GM12891 (cell line): ENCODE measurements at regions not wholly inside any gene's neighbourhood (a gene's known extent, or its start where the extent isn't known, plus 50 kb on each side); places are given as distances from the start of the nearest gene placed in this dataset.

Source experiments
- DNase-seq: peaks from one replicate; pipeline ENCODE4 v3.0.0; 2011; ENCODE audit warnings: low spot score; ENCODE audit not compliant: insufficient read length
- FAIRE-seq: peaks from 2 replicates; lab custom pipeline; 2011; peaks lifted over from hg19 to GRCh38; lab: Jason Lieb, UNC
- PAX5 ChIP-seq: IDR thresholded peaks from 2 replicates; pipeline ENCODE4 v1.6.1; 2011; ENCODE audit warnings: low read length, moderate library complexity, mild to moderate bottlenecking; ENCODE audit not compliant: insufficient read depth, severe bottlenecking
- POLR2A ChIP-seq: IDR thresholded peaks from 2 replicates; pipeline ENCODE4 v1.6.1; 2011; ENCODE audit warnings: low read depth, low read length, control low read depth
- POLR2AphosphoS5 ChIP-seq: IDR thresholded peaks from 2 replicates; pipeline ENCODE4 v1.6.1; 2011; ENCODE audit warnings: low read depth, low read length, control low read depth
- POU2F2 ChIP-seq: IDR thresholded peaks from 2 replicates; pipeline ENCODE4 v1.6.1; 2011; ENCODE audit warnings: low read depth, mild to moderate bottlenecking, control low read depth, low read length, moderate library complexity
- SPI1 ChIP-seq: IDR thresholded peaks from 2 replicates; pipeline ENCODE4 v1.6.1; 2011; ENCODE audit warnings: low read depth, low read length, control low read depth
- TAF1 ChIP-seq: IDR thresholded peaks from 2 replicates; pipeline ENCODE4 v1.6.1; 2011; ENCODE audit warnings: low read depth, low read length, control low read depth

DNA sequence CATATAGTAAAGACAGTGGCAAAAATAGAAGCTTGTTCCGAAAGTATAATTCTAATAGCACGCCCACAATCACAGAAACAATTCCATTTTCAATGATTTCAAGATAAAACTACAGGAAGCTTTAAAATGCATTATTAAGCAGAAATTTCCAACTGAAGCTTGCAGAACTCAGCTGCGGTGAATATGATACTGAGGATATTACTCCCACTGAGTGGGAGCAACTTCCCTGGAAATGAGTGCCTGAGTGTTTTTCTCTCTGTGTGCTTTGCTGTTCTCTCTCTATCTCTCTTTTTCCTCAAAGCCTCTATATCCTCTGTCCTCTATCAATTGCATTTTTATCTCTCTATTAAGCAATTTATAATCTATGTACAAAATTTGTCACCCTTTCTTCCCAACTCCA is 187.5 kb upstream of the PRDM9 start:
- TF ChIP-seq SPI1: no peak
- no peak for TF ChIP-seq POU2F2
- no peak for TF ChIP-seq PAX5
- DNase-seq (no peak), FAIRE-seq (no peak)

DNA sequence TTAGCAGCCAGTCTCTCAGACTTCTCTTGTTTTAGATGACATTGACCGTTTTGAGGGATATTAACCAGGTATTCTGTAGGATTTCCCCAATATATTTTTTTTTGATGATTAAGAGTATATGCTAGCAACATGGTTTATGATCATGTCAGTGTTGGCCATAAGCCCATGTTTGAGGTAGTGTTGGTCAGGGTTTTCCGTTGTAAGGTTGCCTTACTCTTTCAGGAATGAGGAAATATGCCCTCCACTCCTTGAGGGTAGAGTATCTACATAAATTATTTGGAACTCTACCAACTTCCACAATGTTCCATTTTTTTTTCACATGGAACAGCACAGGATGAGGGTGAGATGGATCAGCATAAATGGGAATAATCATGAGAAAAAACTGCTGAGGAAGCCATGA is 188.4 kb upstream of the PRDM9 start:
- no peak for TF ChIP-seq TAF1
- no peak for TF ChIP-seq PAX5
- no peak for TF ChIP-seq SPI1
- no peak for TF ChIP-seq POLR2AphosphoS5
- TF ChIP-seq POU2F2: no peak
- TF ChIP-seq POLR2A: no peak
- no peak for DNase-seq
- FAIRE-seq: no peak

DNA sequence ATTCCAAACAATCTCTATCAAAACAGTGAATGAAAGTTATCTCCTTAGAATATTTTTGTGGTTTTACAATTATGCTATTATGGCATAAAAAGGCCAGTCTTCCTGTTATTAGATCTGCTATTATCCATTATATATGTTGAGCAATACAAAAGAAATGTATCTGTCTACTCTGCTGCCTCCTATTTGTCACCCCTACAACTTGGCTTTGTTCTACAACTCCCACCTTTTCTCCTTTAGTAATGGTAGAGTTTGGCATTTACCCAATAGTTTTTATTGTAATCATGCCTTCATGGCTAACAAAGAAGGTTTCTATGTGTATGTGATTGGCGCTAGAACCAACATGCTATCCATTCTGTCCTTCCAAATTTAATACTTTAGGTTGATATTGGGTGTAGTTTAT is 189.2 kb upstream of the PRDM9 start:
- FAIRE-seq (no peak), DNase-seq (no peak)
- TF ChIP-seq POU2F2 (no peak), POLR2AphosphoS5 (no peak), TAF1 (no peak), SPI1 (no peak), PAX5 (no peak), POLR2A (no peak)

DNA sequence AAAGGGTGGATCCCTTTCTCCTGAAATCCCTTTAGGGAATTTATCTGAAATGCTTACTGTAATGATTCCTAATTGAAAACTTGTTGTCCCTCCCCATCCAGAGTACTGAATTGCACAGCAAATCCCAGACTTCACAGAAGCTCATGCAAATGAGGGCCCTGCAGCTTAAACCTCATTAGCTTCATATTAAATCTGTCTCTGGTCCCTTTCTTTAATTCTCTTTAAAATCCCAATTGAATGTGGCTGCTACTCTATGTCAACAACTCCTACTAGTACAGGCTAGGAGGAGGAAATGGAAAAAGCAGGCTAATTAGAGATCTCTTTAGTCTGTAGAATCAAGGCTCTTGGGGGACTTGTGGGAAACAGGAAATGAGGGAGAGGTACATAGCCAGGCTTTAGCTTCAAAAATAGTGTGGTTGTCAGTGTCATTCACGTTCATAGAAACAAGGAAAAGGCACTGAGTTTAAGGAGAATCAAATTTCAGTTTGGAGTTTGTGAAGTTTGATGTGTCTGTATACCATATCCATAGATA is 191.3 kb upstream of the PRDM9 start:
- DNase-seq: no peak
- no peak for TF ChIP-seq POU2F2
- TF ChIP-seq SPI1: no peak
- TF ChIP-seq POLR2A: no peak
- no peak for TF ChIP-seq POLR2AphosphoS5
- TF ChIP-seq PAX5: no peak
- TF ChIP-seq TAF1: no peak
- FAIRE-seq: no peak

DNA sequence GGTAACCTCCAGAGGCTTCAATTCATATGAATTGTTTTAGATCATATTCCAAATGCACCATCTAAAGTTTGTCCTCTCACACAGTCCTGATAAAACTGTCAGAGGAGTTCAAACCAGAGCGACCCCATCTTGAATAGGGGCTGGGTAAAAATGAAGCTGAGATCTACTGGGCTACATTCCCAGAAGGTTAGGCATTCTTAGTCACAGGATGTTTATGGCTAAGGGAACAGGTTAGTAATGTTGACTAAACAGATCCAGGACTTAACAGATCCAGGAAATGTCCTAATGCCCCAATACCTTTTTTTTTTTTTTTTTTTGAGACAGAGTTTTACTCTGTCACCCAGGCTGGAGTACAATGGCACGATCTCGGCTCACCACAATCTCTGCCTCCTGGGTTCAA is 192.6 kb upstream of the PRDM9 start:
- DNase-seq (no peak), FAIRE-seq (no peak)
- no peak for TF ChIP-seq POU2F2
- no peak for TF ChIP-seq SPI1
- TF ChIP-seq TAF1: no peak
- TF ChIP-seq POLR2A: no peak
- TF ChIP-seq POLR2AphosphoS5: no peak
- TF ChIP-seq PAX5: no peak

DNA sequence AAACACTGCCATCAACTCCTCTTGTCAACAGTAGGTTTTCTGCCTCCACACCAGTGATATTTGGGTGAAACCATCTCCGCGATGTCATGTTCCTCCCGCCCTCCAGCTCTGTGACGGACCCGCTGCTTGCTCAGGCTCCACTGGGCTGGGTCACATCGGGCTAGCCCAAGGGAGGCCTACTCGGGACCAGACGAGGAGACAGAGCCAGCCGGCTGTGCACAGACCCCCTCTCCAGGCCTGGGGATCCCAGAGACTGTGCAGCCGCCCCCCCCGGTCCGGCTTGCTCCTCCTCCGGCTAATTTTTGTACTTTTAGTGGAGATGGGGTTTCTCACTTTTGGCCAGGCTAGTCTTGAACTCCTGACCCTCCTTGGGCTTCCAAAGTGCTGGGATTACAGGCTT is 202.4 kb upstream of the PRDM9 start:
- DNase-seq (no peak), FAIRE-seq (no peak)
- TF ChIP-seq POU2F2 (no peak), SPI1 (no peak)

DNA sequence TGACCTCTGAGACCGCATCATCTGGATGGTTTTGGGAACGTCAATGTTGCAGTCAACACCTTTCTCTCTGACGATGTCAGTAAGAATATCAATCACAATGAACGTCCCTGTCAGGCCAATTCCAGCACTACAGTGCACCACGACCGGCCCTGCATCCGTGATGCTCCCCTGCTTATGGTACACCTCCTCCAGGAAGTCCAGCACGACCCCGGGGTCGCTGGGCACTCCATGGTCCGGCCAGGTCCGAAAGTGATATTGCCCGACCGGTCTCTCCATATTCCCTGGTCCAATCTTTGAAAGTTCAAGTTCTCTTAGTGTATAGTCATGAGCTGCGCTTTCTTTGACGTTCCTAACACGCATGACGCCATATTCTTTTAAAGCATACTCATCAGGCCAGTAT is 203.6 kb upstream of the PRDM9 start:
- FAIRE-seq (no peak), DNase-seq (no peak)
- TF ChIP-seq TAF1: no peak
- TF ChIP-seq SPI1: no peak
- no peak for TF ChIP-seq POLR2A

DNA sequence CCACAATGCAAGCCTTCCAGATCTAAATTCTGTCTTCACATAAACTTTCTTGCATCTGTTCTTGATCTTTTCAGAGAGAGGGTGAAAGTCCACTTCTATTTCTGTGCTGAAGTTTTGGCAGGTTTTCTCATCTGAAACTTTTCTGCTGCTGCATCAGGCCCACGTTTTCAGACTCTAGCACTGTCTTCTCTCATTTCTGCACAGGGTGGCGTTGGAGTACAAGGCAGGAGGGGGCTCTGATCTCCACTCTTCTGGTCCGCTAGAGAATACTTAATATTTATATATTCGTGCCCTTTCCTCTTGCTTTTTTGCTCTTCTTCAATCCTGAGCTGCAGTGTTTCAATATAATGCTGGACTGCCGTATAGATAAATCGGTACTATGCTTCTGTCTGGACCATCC is 204.0 kb upstream of the PRDM9 start:
- DNase-seq (no peak), FAIRE-seq (no peak)
- TF ChIP-seq POLR2AphosphoS5 (no peak), PAX5 (no peak), POU2F2 (no peak), SPI1 (no peak), TAF1 (no peak), POLR2A (no peak)

DNA sequence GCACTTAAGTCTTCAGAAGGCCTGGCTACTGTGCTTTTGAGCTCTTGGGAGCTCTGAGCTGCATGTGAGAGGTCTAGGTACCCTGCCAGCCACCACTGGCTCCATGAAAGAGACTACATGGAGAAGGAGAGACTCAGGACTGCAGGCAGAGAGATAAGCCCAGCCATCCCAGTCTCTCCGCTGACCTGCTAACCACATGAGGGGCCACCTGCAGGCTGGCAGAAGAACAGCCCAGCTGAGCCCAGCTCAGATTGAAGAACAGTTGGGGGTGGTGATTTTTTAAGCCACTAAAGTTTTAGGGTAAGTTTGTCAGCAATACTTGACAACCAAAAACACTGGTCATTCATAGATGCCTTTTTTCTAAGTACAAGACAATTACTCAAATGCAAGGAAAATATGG is 205.0 kb upstream of the PRDM9 start:
- FAIRE-seq (no peak), DNase-seq (no peak)
- TF ChIP-seq PAX5 (no peak), POLR2A (no peak), POLR2AphosphoS5 (no peak), POU2F2 (no peak), SPI1 (no peak), TAF1 (no peak)

DNA sequence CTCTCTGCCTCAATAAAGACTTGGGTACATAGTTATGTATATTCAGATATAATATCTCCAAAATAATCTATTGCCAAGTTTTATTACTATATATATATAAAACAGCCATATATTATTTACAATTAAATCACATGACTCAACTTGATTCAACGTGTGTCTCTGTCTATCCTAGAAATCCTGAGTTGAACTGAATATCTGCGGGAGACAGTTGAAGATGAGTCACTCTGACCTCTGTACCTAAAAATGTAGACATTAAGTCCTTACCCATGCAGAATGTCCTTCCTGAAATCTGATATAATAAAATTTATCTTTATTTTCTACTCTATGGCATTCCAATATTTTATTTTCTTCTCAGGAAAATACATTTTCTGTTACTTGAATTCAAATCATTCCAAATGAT is 218.2 kb upstream of the PRDM9 start:
- DNase-seq (no peak), FAIRE-seq (no peak)
- no peak for TF ChIP-seq SPI1
- no peak for TF ChIP-seq POLR2A
- TF ChIP-seq PAX5: no peak
- no peak for TF ChIP-seq POLR2AphosphoS5
- no peak for TF ChIP-seq POU2F2
- no peak for TF ChIP-seq TAF1

DNA sequence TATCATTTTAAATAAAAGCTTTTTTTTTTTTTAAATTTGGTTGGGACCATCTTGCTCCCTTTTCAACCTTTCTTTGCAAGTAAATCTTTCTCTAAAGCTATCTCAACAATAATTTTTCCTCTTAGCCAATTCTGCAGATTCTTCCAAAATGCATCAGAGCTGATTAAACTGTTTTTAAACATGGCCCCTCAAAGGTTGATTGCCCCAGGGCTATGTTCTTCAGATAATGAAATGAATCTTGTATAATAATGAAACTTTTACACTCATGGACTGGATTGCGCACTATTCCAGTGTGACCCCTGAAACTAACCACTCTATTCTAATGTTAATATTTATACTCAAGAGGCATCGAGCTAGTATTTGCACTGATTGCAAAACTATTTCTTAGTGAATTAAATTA is 222.8 kb upstream of the PRDM9 start:
- FAIRE-seq (no peak), DNase-seq (no peak)
- TF ChIP-seq POU2F2: no peak
- no peak for TF ChIP-seq POLR2A
- no peak for TF ChIP-seq POLR2AphosphoS5
- no peak for TF ChIP-seq TAF1
- no peak for TF ChIP-seq PAX5
- TF ChIP-seq SPI1: no peak

DNA sequence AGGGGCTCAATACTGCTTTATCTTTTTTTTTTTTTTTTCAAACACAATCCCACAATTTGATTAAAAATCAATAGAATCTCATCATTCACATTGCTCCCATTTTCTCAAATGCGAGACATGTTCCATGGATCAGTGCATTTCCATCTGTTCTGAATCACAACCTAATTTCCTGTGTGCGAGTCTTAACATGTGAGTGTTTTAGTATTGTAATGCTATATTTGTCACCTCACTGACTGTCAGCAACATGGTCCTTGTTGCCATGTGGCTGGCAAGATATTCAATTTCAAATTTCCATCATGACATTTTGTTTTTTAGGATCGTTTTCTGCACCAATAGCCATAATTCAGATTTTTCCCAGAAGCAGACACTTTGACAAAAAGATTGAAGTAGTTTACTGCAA is 233.2 kb upstream of the PRDM9 start:
- TF ChIP-seq POU2F2 (no peak), SPI1 (no peak), POLR2AphosphoS5 (no peak), PAX5 (no peak), TAF1 (no peak)
- DNase-seq (no peak), FAIRE-seq (no peak)
